GM23338 (cell line): ENCODE measurements at regions not wholly inside any gene's neighbourhood (a gene's known extent, or its start where the extent isn't known, plus 50 kb on each side); places are given as distances from the start of the nearest gene placed in this dataset.

Experiments
- ATAC-seq: fragments of 200-7000 bp; cut with Tn5 transposase; 3 replicates; pipeline ENCODE4 v1.9.1; 2020
- DNase-seq: peaks from one replicate; pipeline ENCODE4 v3.0.0-alpha.2; 2015; ENCODE audit warnings: low spot score
- H2AFZ ChIP-seq: fragments of 200-600 bp; sonication (generic); 2 replicates; pipeline ENCODE4 v1.8.0; 2016; ENCODE audit warnings: antibody characterized with exemption, mild to moderate bottlenecking, moderate library complexity
- H3F3A ChIP-seq: fragments of 200-600 bp; sonication (generic); replicated peaks from 2 replicates; pipeline ENCODE4 v1.8.0; 2017; ENCODE audit warnings: antibody characterized with exemption, mixed run types, low read depth
- H3K27ac ChIP-seq: fragments of 200-600 bp; sonication (generic); 2 replicates; pipeline ENCODE4 v1.6.1; 2016; ENCODE audit warnings: low read depth
- H3K27me3 ChIP-seq: fragments of 200-600 bp; sonication (generic); 2 replicates; pipeline ENCODE4 v1.8.0; 2016; ENCODE audit warnings: mild to moderate bottlenecking, mixed run types, moderate library complexity; ENCODE audit not compliant: insufficient read depth
- H3K36me3 ChIP-seq: fragments of 200-600 bp; sonication (generic); 2 replicates; pipeline ENCODE4 v1.8.0; 2016; ENCODE audit warnings: mild to moderate bottlenecking; ENCODE audit not compliant: insufficient read depth
- H3K4me1 ChIP-seq: fragments of 200-600 bp; sonication (generic); 2 replicates; pipeline ENCODE4 v1.8.0; 2016; ENCODE audit warnings: mild to moderate bottlenecking, moderate library complexity; ENCODE audit not compliant: insufficient read depth
- H3K4me2 ChIP-seq: fragments of 200-600 bp; sonication (generic); 2 replicates; pipeline ENCODE4 v1.7.1; 2017; ENCODE audit warnings: mixed run types
- H3K4me3 ChIP-seq: fragments of 200-600 bp; sonication (generic); 2 replicates; pipeline ENCODE4 v1.6.1; 2016; ENCODE audit warnings: mixed run types
- H3K79me2 ChIP-seq: fragments of 200-600 bp; sonication (generic); replicated peaks from 2 replicates; pipeline ENCODE4 v1.8.0; 2017; ENCODE audit warnings: mild to moderate bottlenecking; ENCODE audit not compliant: insufficient read depth
- H3K9me2 ChIP-seq: fragments of 200-600 bp; sonication (generic); 2 replicates; pipeline ENCODE4 v1.8.0; 2017; ENCODE audit not compliant: insufficient read depth
- H4K20me1 ChIP-seq: fragments of 200-600 bp; sonication (generic); replicated peaks from 2 replicates; pipeline ENCODE4 v1.8.0; 2017; ENCODE audit warnings: mild to moderate bottlenecking; ENCODE audit not compliant: insufficient read depth
- H3K27ac Mint-ChIP-seq: 2 replicates; pipeline ENCODE4 v1.8.0; 2020; ENCODE audit warnings: inconsistent platforms, mild to moderate bottlenecking, moderate library complexity, mixed read lengths
- H3K27me3 Mint-ChIP-seq: 3 replicates; pipeline ENCODE4 v1.8.0; 2022; ENCODE audit warnings: low read depth, mild to moderate bottlenecking, moderate library complexity, mixed read lengths, inconsistent platforms; ENCODE audit not compliant: insufficient read depth, poor library complexity
- H3K36me3 Mint-ChIP-seq: 3 replicates; pipeline ENCODE4 v1.8.0; 2021; ENCODE audit warnings: low read depth, mild to moderate bottlenecking, inconsistent platforms, moderate library complexity, mixed read lengths
- H3K4me1 Mint-ChIP-seq: 3 replicates; pipeline ENCODE4 v1.8.0; 2020; ENCODE audit warnings: mild to moderate bottlenecking, inconsistent platforms, mixed read lengths
- H3K4me3 Mint-ChIP-seq: 3 replicates; pipeline ENCODE4 v1.8.0; 2021; ENCODE audit warnings: moderate library complexity, mild to moderate bottlenecking, inconsistent platforms, mixed read lengths
- H3K9me3 Mint-ChIP-seq: 3 replicates; pipeline ENCODE4 v1.8.0; 2020; ENCODE audit warnings: moderate library complexity, mild to moderate bottlenecking, inconsistent platforms, mixed read lengths
- CTCF ChIP-seq, 2 experiments: fragments of 200-600 bp in 1 of 2; sonication (generic) in 1 of 2; conservative IDR thresholded peaks; 2 replicates each; pipeline versions ENCODE4 v1.5.1 to v1.6.1; 2016 to 2017; ENCODE audit warnings: antibody characterized with exemption in 2 of 2, low read depth in 2 of 2, mild to moderate bottlenecking in 2 of 2, moderate library complexity in 1 of 2
- ZNF114 ChIP-seq: fragments of 250-450 bp; sonication (Bioruptor Pico); IDR thresholded peaks from 2 replicates; pipeline ENCODE4 v1.5.0; 2020; ENCODE audit warnings: mild to moderate bottlenecking, moderate library complexity
- TF ChIP-seq, protein P1 (sequence below): fragments of 250-450 bp; sonication (Bioruptor Pico); IDR thresholded peaks from 2 replicates; pipeline ENCODE4 v1.5.0; 2020; ENCODE audit warnings: mild to moderate bottlenecking, moderate library complexity

GRCh38 chr13:73960474-73960873 lies 173.7 kb downstream of the KLF12 start:
- H3K4me1 Mint-ChIP-seq: no peaks in the 10 kb centered on the region
- no peaks in the 10 kb centered on the region for H3F3A ChIP-seq
- no peak for TF ChIP-seq ZNF114 (CRISPR knock-in tag)
- TF ChIP-seq CTCF (conservative IDR thresholded peaks at IDR 0.05; ENCODE audit: low read depth in 2 of 2): no peak
- TF ChIP-seq, protein P1, sequence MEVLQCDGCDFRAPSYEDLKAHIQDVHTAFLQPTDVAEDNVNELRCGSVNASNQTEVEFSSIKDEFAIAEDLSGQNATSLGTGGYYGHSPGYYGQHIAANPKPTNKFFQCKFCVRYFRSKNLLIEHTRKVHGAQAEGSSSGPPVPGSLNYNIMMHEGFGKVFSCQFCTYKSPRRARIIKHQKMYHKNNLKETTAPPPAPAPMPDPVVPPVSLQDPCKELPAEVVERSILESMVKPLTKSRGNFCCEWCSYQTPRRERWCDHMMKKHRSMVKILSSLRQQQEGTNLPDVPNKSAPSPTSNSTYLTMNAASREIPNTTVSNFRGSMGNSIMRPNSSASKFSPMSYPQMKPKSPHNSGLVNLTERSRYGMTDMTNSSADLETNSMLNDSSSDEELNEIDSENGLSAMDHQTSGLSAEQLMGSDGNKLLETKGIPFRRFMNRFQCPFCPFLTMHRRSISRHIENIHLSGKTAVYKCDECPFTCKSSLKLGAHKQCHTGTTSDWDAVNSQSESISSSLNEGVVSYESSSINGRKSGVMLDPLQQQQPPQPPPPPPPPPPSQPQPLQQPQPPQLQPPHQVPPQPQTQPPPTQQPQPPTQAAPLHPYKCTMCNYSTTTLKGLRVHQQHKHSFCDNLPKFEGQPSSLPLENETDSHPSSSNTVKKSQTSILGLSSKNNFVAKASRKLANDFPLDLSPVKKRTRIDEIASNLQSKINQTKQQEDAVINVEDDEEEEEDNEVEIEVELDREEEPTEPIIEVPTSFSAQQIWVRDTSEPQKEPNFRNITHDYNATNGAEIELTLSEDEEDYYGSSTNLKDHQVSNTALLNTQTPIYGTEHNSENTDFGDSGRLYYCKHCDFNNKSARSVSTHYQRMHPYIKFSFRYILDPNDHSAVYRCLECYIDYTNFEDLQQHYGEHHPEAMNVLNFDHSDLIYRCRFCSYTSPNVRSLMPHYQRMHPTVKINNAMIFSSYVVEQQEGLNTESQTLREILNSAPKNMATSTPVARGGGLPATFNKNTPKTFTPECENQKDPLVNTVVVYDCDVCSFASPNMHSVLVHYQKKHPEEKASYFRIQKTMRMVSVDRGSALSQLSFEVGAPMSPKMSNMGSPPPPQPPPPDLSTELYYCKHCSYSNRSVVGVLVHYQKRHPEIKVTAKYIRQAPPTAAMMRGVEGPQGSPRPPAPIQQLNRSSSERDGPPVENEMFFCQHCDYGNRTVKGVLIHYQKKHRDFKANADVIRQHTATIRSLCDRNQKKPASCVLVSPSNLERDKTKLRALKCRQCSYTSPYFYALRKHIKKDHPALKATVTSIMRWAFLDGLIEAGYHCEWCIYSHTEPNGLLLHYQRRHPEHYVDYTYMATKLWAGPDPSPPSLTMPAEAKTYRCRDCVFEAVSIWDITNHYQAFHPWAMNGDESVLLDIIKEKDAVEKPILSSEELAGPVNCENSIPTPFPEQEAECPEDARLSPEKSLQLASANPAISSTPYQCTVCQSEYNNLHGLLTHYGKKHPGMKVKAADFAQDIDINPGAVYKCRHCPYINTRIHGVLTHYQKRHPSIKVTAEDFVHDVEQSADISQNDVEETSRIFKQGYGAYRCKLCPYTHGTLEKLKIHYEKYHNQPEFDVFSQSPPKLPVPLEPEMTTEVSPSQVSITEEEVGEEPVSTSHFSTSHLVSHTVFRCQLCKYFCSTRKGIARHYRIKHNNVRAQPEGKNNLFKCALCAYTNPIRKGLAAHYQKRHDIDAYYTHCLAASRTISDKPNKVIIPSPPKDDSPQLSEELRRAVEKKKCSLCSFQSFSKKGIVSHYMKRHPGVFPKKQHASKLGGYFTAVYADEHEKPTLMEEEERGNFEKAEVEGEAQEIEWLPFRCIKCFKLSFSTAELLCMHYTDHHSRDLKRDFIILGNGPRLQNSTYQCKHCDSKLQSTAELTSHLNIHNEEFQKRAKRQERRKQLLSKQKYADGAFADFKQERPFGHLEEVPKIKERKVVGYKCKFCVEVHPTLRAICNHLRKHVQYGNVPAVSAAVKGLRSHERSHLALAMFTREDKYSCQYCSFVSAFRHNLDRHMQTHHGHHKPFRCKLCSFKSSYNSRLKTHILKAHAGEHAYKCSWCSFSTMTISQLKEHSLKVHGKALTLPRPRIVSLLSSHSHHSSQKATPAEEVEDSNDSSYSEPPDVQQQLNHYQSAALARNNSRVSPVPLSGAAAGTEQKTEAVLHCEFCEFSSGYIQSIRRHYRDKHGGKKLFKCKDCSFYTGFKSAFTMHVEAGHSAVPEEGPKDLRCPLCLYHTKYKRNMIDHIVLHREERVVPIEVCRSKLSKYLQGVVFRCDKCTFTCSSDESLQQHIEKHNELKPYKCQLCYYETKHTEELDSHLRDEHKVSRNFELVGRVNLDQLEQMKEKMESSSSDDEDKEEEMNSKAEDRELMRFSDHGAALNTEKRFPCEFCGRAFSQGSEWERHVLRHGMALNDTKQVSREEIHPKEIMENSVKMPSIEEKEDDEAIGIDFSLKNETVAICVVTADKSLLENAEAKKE: no peak
- no peak overlapping the region for H3K4me2 ChIP-seq
- peaks cover 3% of the 10 kb centered on the region; the same call in 2 of the 3 replicates for H3K36me3 Mint-ChIP-seq
- no peaks in the 10 kb centered on the region for H3K27me3 ChIP-seq
- DNase-seq (no peak), ATAC-seq (no peak)
- H3K27ac ChIP-seq: no peak overlapping the region
- H3K9me2 ChIP-seq: no peaks in the 10 kb centered on the region
- H3K27ac Mint-ChIP-seq: no peak overlapping the region
- H2AFZ ChIP-seq: no peak overlapping the region
- no peaks in the 10 kb centered on the region for H3K4me1 ChIP-seq
- H3K9me3 Mint-ChIP-seq: peaks cover 2% of the 10 kb centered on the region; the same call in 2 of the 3 replicates
- H3K79me2 ChIP-seq: no peaks in the 10 kb centered on the region
- no peak overlapping the region for H3K4me3 Mint-ChIP-seq
- no peaks in the 10 kb centered on the region for H3K27me3 Mint-ChIP-seq
- H3K36me3 ChIP-seq: no peaks in the 10 kb centered on the region
- no peaks in the 10 kb centered on the region for H4K20me1 ChIP-seq
- H3K4me3 ChIP-seq: no peak overlapping the region
